ENCODE measurements at regions not wholly inside any gene's neighbourhood (a gene's known extent, or its start where the extent isn't known, plus 50 kb on each side); places are given as distances from the start of the nearest gene placed in this dataset.

DNA sequence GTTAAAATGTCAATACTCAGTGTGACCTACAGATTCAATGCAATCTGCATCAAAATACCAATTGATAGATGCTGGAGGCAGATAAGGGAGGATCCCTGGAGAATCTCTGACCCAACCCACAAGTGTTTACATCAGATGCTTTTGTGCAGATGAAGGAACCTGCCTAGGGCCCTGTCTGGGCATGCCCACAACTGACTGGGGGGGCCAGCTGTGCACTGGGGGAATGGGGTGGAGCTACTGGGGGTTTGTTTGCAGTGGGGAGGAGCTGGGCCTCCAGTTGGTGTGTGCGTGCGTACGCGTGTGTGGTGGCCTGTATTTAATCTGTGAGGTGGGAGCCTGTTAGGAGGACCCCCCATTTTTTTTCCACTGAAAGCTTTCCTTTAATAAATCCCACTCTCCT is 244.9 kb downstream of the TRIM36 start:
- TF ChIP-seq, protein P1, sequence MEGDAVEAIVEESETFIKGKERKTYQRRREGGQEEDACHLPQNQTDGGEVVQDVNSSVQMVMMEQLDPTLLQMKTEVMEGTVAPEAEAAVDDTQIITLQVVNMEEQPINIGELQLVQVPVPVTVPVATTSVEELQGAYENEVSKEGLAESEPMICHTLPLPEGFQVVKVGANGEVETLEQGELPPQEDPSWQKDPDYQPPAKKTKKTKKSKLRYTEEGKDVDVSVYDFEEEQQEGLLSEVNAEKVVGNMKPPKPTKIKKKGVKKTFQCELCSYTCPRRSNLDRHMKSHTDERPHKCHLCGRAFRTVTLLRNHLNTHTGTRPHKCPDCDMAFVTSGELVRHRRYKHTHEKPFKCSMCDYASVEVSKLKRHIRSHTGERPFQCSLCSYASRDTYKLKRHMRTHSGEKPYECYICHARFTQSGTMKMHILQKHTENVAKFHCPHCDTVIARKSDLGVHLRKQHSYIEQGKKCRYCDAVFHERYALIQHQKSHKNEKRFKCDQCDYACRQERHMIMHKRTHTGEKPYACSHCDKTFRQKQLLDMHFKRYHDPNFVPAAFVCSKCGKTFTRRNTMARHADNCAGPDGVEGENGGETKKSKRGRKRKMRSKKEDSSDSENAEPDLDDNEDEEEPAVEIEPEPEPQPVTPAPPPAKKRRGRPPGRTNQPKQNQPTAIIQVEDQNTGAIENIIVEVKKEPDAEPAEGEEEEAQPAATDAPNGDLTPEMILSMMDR (IDR thresholded peaks at IDR 0.05): no peak
- TF ChIP-seq, protein P2, sequence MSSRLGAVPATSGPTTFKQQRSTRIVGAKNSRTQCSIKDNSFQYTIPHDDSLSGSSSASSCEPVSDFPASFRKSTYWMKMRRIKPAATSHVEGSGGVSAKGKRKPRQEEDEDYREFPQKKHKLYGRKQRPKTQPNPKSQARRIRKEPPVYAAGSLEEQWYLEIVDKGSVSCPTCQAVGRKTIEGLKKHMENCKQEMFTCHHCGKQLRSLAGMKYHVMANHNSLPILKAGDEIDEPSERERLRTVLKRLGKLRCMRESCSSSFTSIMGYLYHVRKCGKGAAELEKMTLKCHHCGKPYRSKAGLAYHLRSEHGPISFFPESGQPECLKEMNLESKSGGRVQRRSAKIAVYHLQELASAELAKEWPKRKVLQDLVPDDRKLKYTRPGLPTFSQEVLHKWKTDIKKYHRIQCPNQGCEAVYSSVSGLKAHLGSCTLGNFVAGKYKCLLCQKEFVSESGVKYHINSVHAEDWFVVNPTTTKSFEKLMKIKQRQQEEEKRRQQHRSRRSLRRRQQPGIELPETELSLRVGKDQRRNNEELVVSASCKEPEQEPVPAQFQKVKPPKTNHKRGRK (CRISPR knock-in tag; IDR thresholded peaks at IDR 0.05; ENCODE audit: borderline replicate concordance): no peak
- TF ChIP-seq FOXJ3 (CRISPR knock-in tag; IDR thresholded peaks at IDR 0.05; ENCODE audit: borderline replicate concordance): no peak
